ENCODE measurements at regions not wholly inside any gene's neighbourhood (a gene's known extent, or its start where the extent isn't known, plus 50 kb on each side); places are given as distances from the start of the nearest gene placed in this dataset.

- intact Hi-C loops (cut with micrococcal nuclease), result no loop called here
- TF ChIP-seq CTCF (IDR thresholded peaks at IDR 0.05; ENCODE audit: borderline replicate concordance), result no peak
These were observed 683.7 kb upstream of the SOX9 start for GRCh38 chr17:71437166-71437565.

GRCh38 chr17:71438631-71439146, 682.1 kb upstream of the SOX9 start:
- H3K27me3 ChIP-seq (ENCODE audit: low read depth), result no peaks in the 10 kb centered on the region
- H3K36me3 ChIP-seq, result no peaks in the 10 kb centered on the region
- H3K4me1 ChIP-seq, result no peaks in the 10 kb centered on the region
- no peaks in the 10 kb centered on the region for H3K9me3 ChIP-seq (replicated peaks)
- no peak overlapping the region for H3K27ac ChIP-seq (replicated peaks)
- no peak for DNase-seq
- intact Hi-C loops (cut with micrococcal nuclease), result no loop called here
- no peak for TF ChIP-seq CTCF (IDR thresholded peaks at IDR 0.05; ENCODE audit: borderline replicate concordance)
- H3K4me3 ChIP-seq, result no peak overlapping the region

More at GRCh38 chr17:71437166-71437565, 683.7 kb upstream of the SOX9 start:
- no peaks in the 10 kb centered on the region for H3K9me3 ChIP-seq (replicated peaks)
- DNase-seq, result no peak
- no peak overlapping the region for H3K27ac ChIP-seq (replicated peaks)
- H3K4me3 ChIP-seq, result no peak overlapping the region
- no peaks in the 10 kb centered on the region for H3K36me3 ChIP-seq
- H3K4me1 ChIP-seq, result no peaks in the 10 kb centered on the region
- no peaks in the 10 kb centered on the region for H3K27me3 ChIP-seq (ENCODE audit: low read depth)

GRCh38 chr17:71440513-71440912, 680.3 kb upstream of the SOX9 start:
- Histone ChIP-seq H3K4me3 (no peak overlapping the region), H3K36me3 (no peaks in the 10 kb centered on the region), H3K27me3 (ENCODE audit: low read depth) (no peaks in the 10 kb centered on the region), H3K4me1 (no peaks in the 10 kb centered on the region), H3K9me3 (replicated peaks) (no peaks in the 10 kb centered on the region), H3K27ac (replicated peaks) (no peak overlapping the region)
- intact Hi-C loops (cut with micrococcal nuclease), result no loop called here
- no peak for TF ChIP-seq CTCF (IDR thresholded peaks at IDR 0.05; ENCODE audit: borderline replicate concordance)
- DNase-seq, result no peak

GRCh38 chr17:71441098-71441497, 679.7 kb upstream of the SOX9 start:
- Histone ChIP-seq H3K27ac (replicated peaks) (no peak overlapping the region), H3K9me3 (replicated peaks) (no peaks in the 10 kb centered on the region), H3K4me3 (no peak overlapping the region), H3K36me3 (no peaks in the 10 kb centered on the region), H3K27me3 (ENCODE audit: low read depth) (no peaks in the 10 kb centered on the region), H3K4me1 (no peaks in the 10 kb centered on the region)
- TF ChIP-seq CTCF (IDR thresholded peaks at IDR 0.05; ENCODE audit: borderline replicate concordance), result no peak
- DNase-seq, result no peak
- intact Hi-C loops (cut with micrococcal nuclease), result no loop called here

GRCh38 chr17:71444078-71444477, 676.7 kb upstream of the SOX9 start:
- Histone ChIP-seq H3K4me1 (no peaks in the 10 kb centered on the region), H3K27ac (replicated peaks) (no peak overlapping the region), H3K27me3 (ENCODE audit: low read depth) (no peaks in the 10 kb centered on the region), H3K9me3 (replicated peaks) (no peaks in the 10 kb centered on the region), H3K4me3 (no peak overlapping the region), H3K36me3 (no peaks in the 10 kb centered on the region)
- DNase-seq, result no peak
- no peak for TF ChIP-seq CTCF (IDR thresholded peaks at IDR 0.05; ENCODE audit: borderline replicate concordance)
- intact Hi-C loops (cut with micrococcal nuclease), result no loop called here
